ENCODE measurements at regions not wholly inside any gene's neighbourhood (a gene's known extent, or its start where the extent isn't known, plus 50 kb on each side); places are given as distances from the start of the nearest gene placed in this dataset.

DNA sequence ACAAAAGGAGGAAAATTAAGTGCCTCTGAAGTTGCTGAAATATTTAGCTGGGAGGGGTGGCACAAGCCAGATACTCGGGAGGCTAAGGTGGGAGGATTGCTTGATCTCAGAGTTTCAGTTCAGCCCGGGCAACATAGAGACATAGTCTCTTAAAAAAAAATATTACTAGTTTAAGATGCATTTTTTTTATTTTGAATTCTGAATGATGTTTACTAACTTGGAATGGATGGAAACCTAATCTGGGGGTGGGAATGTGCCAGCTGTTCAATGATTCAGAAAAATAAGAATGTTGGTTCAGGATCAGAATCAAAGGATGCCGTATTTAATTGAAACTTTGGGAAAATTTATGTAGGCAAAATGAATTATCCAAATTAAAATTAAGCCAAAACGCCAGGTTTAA, 167.2 kb upstream of the ANK2 start:
- no CpG with 5 or more reads among the region's 4 CpGs for WGBS (ENCODE audit: extremely low coverage, insufficient read length, low lambda C conversion rate)
- Histone ChIP-seq H2BK20ac (ENCODE audit: low read depth, low read length, poor library complexity, severe bottlenecking) (no peak overlapping the region), H3K23me2 (ENCODE audit: insufficient read length, low read depth, low read length, poor library complexity, severe bottlenecking) (no peaks in the 10 kb centered on the region), H2AK5ac (ENCODE audit: insufficient read length, low read length) (no peak overlapping the region), H3K14ac (ENCODE audit: insufficient read depth, low read length) (no peak overlapping the region), H3K27me3 (ENCODE audit: insufficient read depth, low read length) (no peaks in the 10 kb centered on the region), H4K20me1 (ENCODE audit: control insufficient read depth, insufficient read depth, insufficient read length) (no peaks in the 10 kb centered on the region), H2BK12ac (ENCODE audit: insufficient read length, low read depth, low read length) (no peak overlapping the region), H2AFZ (ENCODE audit: low read length) (no peak overlapping the region), H3K23ac (ENCODE audit: insufficient read length, low read depth, low read length) (no peak overlapping the region), H2BK120ac (ENCODE audit: low read depth, low read length, poor library complexity, severe bottlenecking) (no peak overlapping the region), H3K27ac (ENCODE audit: insufficient read length, low read depth, low read length) (no peak overlapping the region), H4K5ac (ENCODE audit: insufficient read length, low read depth, low read length) (no peak overlapping the region), H4K91ac (ENCODE audit: insufficient read length, low read depth, low read length) (no peak overlapping the region), H3K56ac (ENCODE audit: insufficient read length, low read depth, low read length) (no peak overlapping the region), H4K8ac (replicated peaks; ENCODE audit: insufficient read length, low read depth, low read length) (no peak overlapping the region), H3K18ac (ENCODE audit: insufficient read length, low read depth, low read length) (no peak overlapping the region), H3K4me1 (ENCODE audit: insufficient read depth, low read length) (no peaks in the 10 kb centered on the region), H3K79me2 (ENCODE audit: insufficient read depth, low read length) (no peaks in the 10 kb centered on the region), H3K4ac (ENCODE audit: low read depth, low read length) (no peak overlapping the region), H2BK15ac (ENCODE audit: low read depth, low read length) (no peak overlapping the region), H3K9me3 (ENCODE audit: control insufficient read depth, low read depth, low read length) (no peaks in the 10 kb centered on the region), H3K79me1 (ENCODE audit: insufficient read depth, low read depth, low read length, poor library complexity, severe bottlenecking) (no peaks in the 10 kb centered on the region), H3T11ph (ENCODE audit: low read length) (no peak overlapping the region), H3K4me2 (ENCODE audit: insufficient read depth, insufficient read length, low read length) (no peak overlapping the region), H3K9ac (ENCODE audit: extremely low read depth, insufficient read length, low read length) (no peak overlapping the region), H2BK5ac (ENCODE audit: insufficient read length, low read length) (no peak overlapping the region)
- no peaks in the 10 kb centered on the region for H3K9me3 Mint-ChIP-seq
- H3K27me3 Mint-ChIP-seq (ENCODE audit: low read depth) = no peaks in the 10 kb centered on the region
- H3K4me3 Mint-ChIP-seq = no peak overlapping the region
- TF ChIP-seq, protein P1, sequence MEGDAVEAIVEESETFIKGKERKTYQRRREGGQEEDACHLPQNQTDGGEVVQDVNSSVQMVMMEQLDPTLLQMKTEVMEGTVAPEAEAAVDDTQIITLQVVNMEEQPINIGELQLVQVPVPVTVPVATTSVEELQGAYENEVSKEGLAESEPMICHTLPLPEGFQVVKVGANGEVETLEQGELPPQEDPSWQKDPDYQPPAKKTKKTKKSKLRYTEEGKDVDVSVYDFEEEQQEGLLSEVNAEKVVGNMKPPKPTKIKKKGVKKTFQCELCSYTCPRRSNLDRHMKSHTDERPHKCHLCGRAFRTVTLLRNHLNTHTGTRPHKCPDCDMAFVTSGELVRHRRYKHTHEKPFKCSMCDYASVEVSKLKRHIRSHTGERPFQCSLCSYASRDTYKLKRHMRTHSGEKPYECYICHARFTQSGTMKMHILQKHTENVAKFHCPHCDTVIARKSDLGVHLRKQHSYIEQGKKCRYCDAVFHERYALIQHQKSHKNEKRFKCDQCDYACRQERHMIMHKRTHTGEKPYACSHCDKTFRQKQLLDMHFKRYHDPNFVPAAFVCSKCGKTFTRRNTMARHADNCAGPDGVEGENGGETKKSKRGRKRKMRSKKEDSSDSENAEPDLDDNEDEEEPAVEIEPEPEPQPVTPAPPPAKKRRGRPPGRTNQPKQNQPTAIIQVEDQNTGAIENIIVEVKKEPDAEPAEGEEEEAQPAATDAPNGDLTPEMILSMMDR (conservative IDR thresholded peaks at IDR 0.05) = no peak
- peaks cover 15 to 18% of the 10 kb centered on the region in 2 experiments for H3K4me1 Mint-ChIP-seq
- DNase-seq = no peak
- no peaks in the 10 kb centered on the region; a peak in 1 of 7 replicates for H3K36me3 Mint-ChIP-seq (ENCODE audit: insufficient read depth in 1 of 3, low read depth in 3 of 3)
- H3K27ac Mint-ChIP-seq = peak overlapping the region; percentile 59 to 95 (median 87); a peak in 6 of 7 replicates

Measured in H9 (cell line).